Adipocyte (in vitro differentiated cells): ENCODE measurements at regions not wholly inside any gene's neighbourhood (a gene's known extent, or its start where the extent isn't known, plus 50 kb on each side); places are given as distances from the start of the nearest gene placed in this dataset.

Experiments used
- DNase-seq: peaks from one replicate; pipeline ENCODE4 v3.0.0-alpha.2; 2015; ENCODE audit warnings: low read depth
- H3K27me3 ChIP-seq: replicated peaks from 2 replicates; pipeline ENCODE4 v1.7.0; 2013; ENCODE audit warnings: mild to moderate bottlenecking, low read length, moderate library complexity; ENCODE audit not compliant: control insufficient read depth, insufficient read depth
- H3K36me3 ChIP-seq: 2 replicates; pipeline ENCODE4 v1.7.0; 2013; ENCODE audit warnings: low read length, mild to moderate bottlenecking, moderate library complexity; ENCODE audit not compliant: control insufficient read depth, insufficient read depth, severe bottlenecking
- H3K4me1 ChIP-seq: 2 replicates; pipeline ENCODE4 v1.7.0; 2013; ENCODE audit warnings: mild to moderate bottlenecking, low read length, moderate library complexity; ENCODE audit not compliant: control insufficient read depth, insufficient read depth
- H3K4me3 ChIP-seq: 2 replicates; pipeline ENCODE4 v1.7.0; 2013; ENCODE audit warnings: mild to moderate bottlenecking, low read length, moderate library complexity
- H3K9ac ChIP-seq: 2 replicates; pipeline ENCODE4 v1.7.0; 2013; ENCODE audit warnings: mild to moderate bottlenecking, low read length, moderate library complexity
- H3K9me3 ChIP-seq: 2 replicates; pipeline ENCODE4 v1.7.0; 2013; ENCODE audit warnings: mild to moderate bottlenecking, low read length, moderate library complexity; ENCODE audit not compliant: control insufficient read depth

- Histone ChIP-seq H3K4me3 (no peak overlapping the region), H3K9ac (no peak overlapping the region), H3K36me3 (no peaks in the 10 kb centered on the region), H3K27me3 (no peaks in the 10 kb centered on the region), H3K9me3 (no peaks in the 10 kb centered on the region), H3K4me1 (peaks cover 7% of the 10 kb centered on the region)
- no peak for DNase-seq
Measured at GRCh38 chr5:123805300-123805699, 293.3 kb downstream of the CSNK1G3 start.

GRCh38 chr5:123803359-123803758, 291.4 kb downstream of the CSNK1G3 start:
- H3K4me1 ChIP-seq, result no peaks in the 10 kb centered on the region

GRCh38 chr5:123802298-123802951, 290.4 kb downstream of the CSNK1G3 start:
- Histone ChIP-seq H3K4me1 (no peaks in the 10 kb centered on the region), H3K9ac (no peak overlapping the region), H3K4me3 (no peak overlapping the region), H3K9me3 (no peaks in the 10 kb centered on the region), H3K27me3 (no peaks in the 10 kb centered on the region), H3K36me3 (no peaks in the 10 kb centered on the region)
- DNase-seq, result no peak

More at GRCh38 chr5:123803359-123803758, 291.4 kb downstream of the CSNK1G3 start:
- H3K9me3 ChIP-seq, result no peaks in the 10 kb centered on the region
- no peak overlapping the region for H3K9ac ChIP-seq
- no peaks in the 10 kb centered on the region for H3K27me3 ChIP-seq
- no peak overlapping the region for H3K4me3 ChIP-seq
- no peak for DNase-seq
- H3K36me3 ChIP-seq, result no peaks in the 10 kb centered on the region

- Histone ChIP-seq H3K9me3 (no peaks in the 10 kb centered on the region), H3K9ac (no peak overlapping the region), H3K4me3 (no peak overlapping the region), H3K27me3 (no peaks in the 10 kb centered on the region), H3K36me3 (no peaks in the 10 kb centered on the region), H3K4me1 (no peaks in the 10 kb centered on the region)
- DNase-seq, result no peak
Measured at GRCh38 chr5:123800640-123801039, 288.7 kb downstream of the CSNK1G3 start.

- DNase-seq, result no peak
- H3K36me3 ChIP-seq, result no peaks in the 10 kb centered on the region
- H3K9me3 ChIP-seq, result no peaks in the 10 kb centered on the region
Measured at GRCh38 chr5:123795688-123796087, 283.7 kb downstream of the CSNK1G3 start.

GRCh38 chr5:123790226-123790625, 278.2 kb downstream of the CSNK1G3 start:
- Histone ChIP-seq H3K36me3 (no peaks in the 10 kb centered on the region), H3K27me3 (peaks cover 3% of the 10 kb centered on the region), H3K9ac (no peak overlapping the region), H3K4me3 (no peak overlapping the region), H3K4me1 (peaks cover 6% of the 10 kb centered on the region), H3K9me3 (peaks cover 24% of the 10 kb centered on the region)
- DNase-seq, result no peak

More at GRCh38 chr5:123795688-123796087, 283.7 kb downstream of the CSNK1G3 start:
- no peak overlapping the region for H3K4me3 ChIP-seq
- no peaks in the 10 kb centered on the region for H3K4me1 ChIP-seq
- no peak overlapping the region for H3K9ac ChIP-seq
- no peaks in the 10 kb centered on the region for H3K27me3 ChIP-seq

GRCh38 chr5:123787635-123788034, 275.7 kb downstream of the CSNK1G3 start:
- no peaks in the 10 kb centered on the region for H3K36me3 ChIP-seq
- no peak for DNase-seq
- peaks cover 3% of the 10 kb centered on the region for H3K27me3 ChIP-seq
- no peak overlapping the region for H3K9ac ChIP-seq
- peaks cover 24% of the 10 kb centered on the region for H3K9me3 ChIP-seq
- H3K4me3 ChIP-seq, result no peak overlapping the region
- peaks cover 10% of the 10 kb centered on the region for H3K4me1 ChIP-seq

- Histone ChIP-seq H3K36me3 (no peaks in the 10 kb centered on the region), H3K9ac (no peak overlapping the region), H3K9me3 (peaks cover 24% of the 10 kb centered on the region)
Measured at GRCh38 chr5:123787136-123787535, 275.2 kb downstream of the CSNK1G3 start.

GRCh38 chr5:123786411-123786810, 274.4 kb downstream of the CSNK1G3 start:
- peaks cover 24% of the 10 kb centered on the region for H3K9me3 ChIP-seq
- peaks cover 10% of the 10 kb centered on the region for H3K4me1 ChIP-seq
- no peaks in the 10 kb centered on the region for H3K36me3 ChIP-seq
- no peak overlapping the region for H3K4me3 ChIP-seq
- peaks cover 3% of the 10 kb centered on the region for H3K27me3 ChIP-seq
- DNase-seq, result no peak
- H3K9ac ChIP-seq, result no peak overlapping the region

More at GRCh38 chr5:123787136-123787535, 275.2 kb downstream of the CSNK1G3 start:
- Histone ChIP-seq H3K4me1 (peaks cover 10% of the 10 kb centered on the region), H3K27me3 (peaks cover 3% of the 10 kb centered on the region), H3K4me3 (no peak overlapping the region)
- DNase-seq, result no peak

- no peaks in the 10 kb centered on the region for H3K36me3 ChIP-seq
Measured at GRCh38 chr5:123785162-123786071, 273.4 kb downstream of the CSNK1G3 start.

GRCh38 chr5:123783421-123783820, 271.4 kb downstream of the CSNK1G3 start:
- Histone ChIP-seq H3K9ac (no peak overlapping the region), H3K27me3 (peaks cover 3% of the 10 kb centered on the region), H3K4me3 (no peak overlapping the region), H3K4me1 (peaks cover 10% of the 10 kb centered on the region), H3K36me3 (no peaks in the 10 kb centered on the region), H3K9me3 (peaks cover 5% of the 10 kb centered on the region)
- peak; percentile 11 for DNase-seq

More at GRCh38 chr5:123785162-123786071, 273.4 kb downstream of the CSNK1G3 start:
- peaks cover 3% of the 10 kb centered on the region for H3K27me3 ChIP-seq
- H3K4me3 ChIP-seq, result no peak overlapping the region
- peak; percentile 83 for DNase-seq
- peaks cover 23% of the 10 kb centered on the region for H3K9me3 ChIP-seq
- peaks cover 10% of the 10 kb centered on the region for H3K4me1 ChIP-seq
- H3K9ac ChIP-seq, result no peak overlapping the region
